GM23338 (cell line): ENCODE measurements at regions not wholly inside any gene's neighbourhood (a gene's known extent, or its start where the extent isn't known, plus 50 kb on each side); places are given as distances from the start of the nearest gene placed in this dataset.

Source experiments
- CREB1 ChIP-seq: fragments of 250-450 bp; sonication (Bioruptor Pico); IDR thresholded peaks from 2 replicates; pipeline ENCODE4 v1.5.0; 2020; ENCODE audit warnings: low read depth, mild to moderate bottlenecking, moderate library complexity
- EZH2 ChIP-seq: fragments of 200-600 bp; sonication (generic); IDR thresholded peaks from one replicate; pipeline ENCODE4 v1.8.0; 2017; ENCODE audit warnings: antibody characterized with exemption, mild to moderate bottlenecking, low read depth; ENCODE audit not compliant: unreplicated experiment
- EZH2phosphoT487 ChIP-seq: fragments of 200-600 bp; sonication (generic); IDR thresholded peaks from one replicate; pipeline ENCODE4 v1.8.1; 2018; ENCODE audit warnings: antibody characterized with exemption; ENCODE audit not compliant: unreplicated experiment
- JUNB ChIP-seq: IDR thresholded peaks from one replicate; pipeline ENCODE4 v1.6.1; 2016; ENCODE audit warnings: antibody characterized with exemption; ENCODE audit not compliant: unreplicated experiment
- NANOG ChIP-seq: IDR thresholded peaks from 2 replicates; pipeline ENCODE4 v1.6.1; 2016; ENCODE audit warnings: antibody characterized with exemption, borderline replicate concordance
- POLR2AphosphoS5 ChIP-seq: IDR thresholded peaks from 2 replicates; pipeline ENCODE4 v1.6.1; 2016; ENCODE audit warnings: antibody characterized with exemption, low read depth
- REST ChIP-seq: IDR thresholded peaks from one replicate; pipeline ENCODE4 v1.6.1; 2018; ENCODE audit warnings: antibody characterized with exemption; ENCODE audit not compliant: unreplicated experiment
- STAT1 ChIP-seq: IDR thresholded peaks from one replicate; pipeline ENCODE4 v1.6.1; 2016; ENCODE audit warnings: antibody characterized with exemption; ENCODE audit not compliant: unreplicated experiment
- TF ChIP-seq, protein P1 (sequence below), 2 experiments: fragments of 200-600 bp in 1 of 2; sonication (generic) in 1 of 2; conservative IDR thresholded peaks; 2 replicates each; pipeline versions ENCODE4 v1.5.1 to v1.6.1; 2016 to 2017; ENCODE audit warnings: antibody characterized with exemption in 2 of 2, low read depth in 2 of 2, mild to moderate bottlenecking in 2 of 2, moderate library complexity in 1 of 2
- TF ChIP-seq, protein P2 (sequence below): IDR thresholded peaks from 2 replicates; pipeline ENCODE4 v1.6.1; 2016; ENCODE audit warnings: antibody characterized with exemption

DNA sequence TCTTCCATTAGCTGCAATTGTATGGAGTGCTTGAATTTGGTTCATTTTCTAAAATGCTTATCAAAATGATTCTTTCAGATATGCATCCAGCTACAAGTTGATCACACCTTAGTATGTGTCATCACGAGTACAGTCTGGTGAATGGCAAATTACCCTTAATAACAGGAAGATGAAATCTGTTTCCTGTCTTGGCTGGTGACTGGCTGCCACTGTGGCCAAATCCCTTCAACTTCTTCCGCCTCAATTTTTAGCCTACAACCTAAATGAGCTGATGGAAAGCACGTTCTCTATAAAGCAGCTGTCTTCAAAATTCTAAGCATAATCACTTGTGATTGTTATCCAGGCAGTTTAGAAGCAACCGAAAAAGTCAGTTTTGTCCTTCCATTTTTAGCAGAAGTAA lies 387.1 kb upstream of the NECTIN3 start:
- TF ChIP-seq, protein P1, sequence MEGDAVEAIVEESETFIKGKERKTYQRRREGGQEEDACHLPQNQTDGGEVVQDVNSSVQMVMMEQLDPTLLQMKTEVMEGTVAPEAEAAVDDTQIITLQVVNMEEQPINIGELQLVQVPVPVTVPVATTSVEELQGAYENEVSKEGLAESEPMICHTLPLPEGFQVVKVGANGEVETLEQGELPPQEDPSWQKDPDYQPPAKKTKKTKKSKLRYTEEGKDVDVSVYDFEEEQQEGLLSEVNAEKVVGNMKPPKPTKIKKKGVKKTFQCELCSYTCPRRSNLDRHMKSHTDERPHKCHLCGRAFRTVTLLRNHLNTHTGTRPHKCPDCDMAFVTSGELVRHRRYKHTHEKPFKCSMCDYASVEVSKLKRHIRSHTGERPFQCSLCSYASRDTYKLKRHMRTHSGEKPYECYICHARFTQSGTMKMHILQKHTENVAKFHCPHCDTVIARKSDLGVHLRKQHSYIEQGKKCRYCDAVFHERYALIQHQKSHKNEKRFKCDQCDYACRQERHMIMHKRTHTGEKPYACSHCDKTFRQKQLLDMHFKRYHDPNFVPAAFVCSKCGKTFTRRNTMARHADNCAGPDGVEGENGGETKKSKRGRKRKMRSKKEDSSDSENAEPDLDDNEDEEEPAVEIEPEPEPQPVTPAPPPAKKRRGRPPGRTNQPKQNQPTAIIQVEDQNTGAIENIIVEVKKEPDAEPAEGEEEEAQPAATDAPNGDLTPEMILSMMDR (conservative IDR thresholded peaks at IDR 0.05; ENCODE audit: low read depth in 2 of 2), result no peak
- TF ChIP-seq REST (no peak), CREB1 (no peak), EZH2 (no peak), STAT1 (no peak), EZH2phosphoT487 (no peak), JUNB (no peak), POLR2AphosphoS5 (no peak), NANOG (no peak)
- TF ChIP-seq, protein P2, sequence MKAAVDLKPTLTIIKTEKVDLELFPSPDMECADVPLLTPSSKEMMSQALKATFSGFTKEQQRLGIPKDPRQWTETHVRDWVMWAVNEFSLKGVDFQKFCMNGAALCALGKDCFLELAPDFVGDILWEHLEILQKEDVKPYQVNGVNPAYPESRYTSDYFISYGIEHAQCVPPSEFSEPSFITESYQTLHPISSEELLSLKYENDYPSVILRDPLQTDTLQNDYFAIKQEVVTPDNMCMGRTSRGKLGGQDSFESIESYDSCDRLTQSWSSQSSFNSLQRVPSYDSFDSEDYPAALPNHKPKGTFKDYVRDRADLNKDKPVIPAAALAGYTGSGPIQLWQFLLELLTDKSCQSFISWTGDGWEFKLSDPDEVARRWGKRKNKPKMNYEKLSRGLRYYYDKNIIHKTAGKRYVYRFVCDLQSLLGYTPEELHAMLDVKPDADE, result no peak
